Skin of body (tissue), 1 donor: ENCODE measurements at regions not wholly inside any gene's neighbourhood (a gene's known extent, or its start where the extent isn't known, plus 50 kb on each side); places are given as distances from the start of the nearest gene placed in this dataset.

Experiments used
- DNase-seq: peaks from one replicate; lab custom pipeline; 2025; lab: John Stamatoyannopoulos, UW

DNA sequence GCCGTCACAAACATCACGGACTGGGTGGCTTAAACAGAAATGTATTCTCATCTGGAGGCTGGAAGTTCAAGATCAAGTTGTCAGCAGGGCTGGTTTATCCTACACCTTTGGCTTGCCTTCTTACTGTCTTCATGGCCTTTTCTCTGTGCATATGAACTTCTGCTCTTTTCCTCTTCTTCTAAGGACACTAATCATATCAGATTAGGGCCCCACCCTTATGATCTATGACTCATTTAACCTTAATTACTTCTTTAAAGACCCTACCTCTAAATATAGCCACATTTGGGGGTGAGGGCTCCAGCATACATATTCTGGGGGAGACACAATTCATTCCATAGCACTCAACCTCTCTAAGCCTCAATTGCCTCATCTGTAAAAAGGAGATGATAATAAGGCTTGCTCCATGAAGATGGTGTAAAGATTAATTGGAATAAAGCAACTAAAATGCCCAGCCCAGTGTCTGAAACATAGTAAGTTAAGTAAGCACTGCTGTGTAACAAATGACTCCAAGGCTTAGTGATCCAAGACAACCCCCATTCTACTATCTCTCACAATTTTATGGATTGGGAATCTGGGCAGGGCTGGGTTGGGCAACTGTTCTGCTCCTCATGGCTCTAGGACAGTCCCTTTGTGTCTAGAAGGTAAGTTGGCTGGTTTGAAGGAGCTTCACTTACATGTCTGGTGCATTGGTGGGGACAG lies 119.8 kb downstream of the BANF2 start:
- no peak for DNase-seq

GRCh38 chr20:17818187-17818586 lies 118.4 kb downstream of the BANF2 start:
- no peak for DNase-seq

- no peak for DNase-seq
Measured at GRCh38 chr20:17816804-17817587, 117.2 kb downstream of the BANF2 start.

GRCh38 chr20:17811628-17811965 lies 111.8 kb downstream of the BANF2 start:
- no peak for DNase-seq

- no peak for DNase-seq
Measured at GRCh38 chr20:17810847-17811627, 111.3 kb downstream of the BANF2 start.

DNA sequence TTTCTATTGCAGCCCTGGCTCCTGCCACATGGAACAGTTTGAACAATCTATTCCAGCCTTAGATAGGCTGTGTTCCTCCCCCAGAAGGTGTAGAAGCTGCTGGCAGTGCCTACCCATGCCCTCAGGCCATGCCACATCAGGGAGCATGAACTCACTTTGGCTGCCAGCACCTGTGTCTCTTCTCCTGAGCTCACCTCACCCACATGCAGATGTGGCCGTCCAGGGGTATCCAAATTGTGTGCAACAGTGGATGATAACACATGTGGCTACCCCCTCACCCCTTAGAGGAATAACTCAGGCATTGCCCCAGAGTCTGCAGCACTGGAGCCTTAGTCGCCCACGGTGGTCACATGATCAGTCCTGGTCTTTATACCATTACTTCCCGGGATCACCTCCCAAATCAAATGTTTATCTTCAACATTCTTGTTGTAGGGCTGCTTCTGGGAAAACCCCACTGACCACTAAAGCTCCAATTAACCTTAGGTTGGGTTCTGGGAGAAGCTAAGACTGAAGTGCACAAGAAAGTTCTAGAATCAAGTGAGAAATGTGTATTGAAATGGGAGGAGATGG lies 110.4 kb downstream of the BANF2 start:
- DNase-seq: no peak

- DNase-seq: no peak
Measured at GRCh38 chr20:17809362-17810061, 109.7 kb downstream of the BANF2 start.

DNA sequence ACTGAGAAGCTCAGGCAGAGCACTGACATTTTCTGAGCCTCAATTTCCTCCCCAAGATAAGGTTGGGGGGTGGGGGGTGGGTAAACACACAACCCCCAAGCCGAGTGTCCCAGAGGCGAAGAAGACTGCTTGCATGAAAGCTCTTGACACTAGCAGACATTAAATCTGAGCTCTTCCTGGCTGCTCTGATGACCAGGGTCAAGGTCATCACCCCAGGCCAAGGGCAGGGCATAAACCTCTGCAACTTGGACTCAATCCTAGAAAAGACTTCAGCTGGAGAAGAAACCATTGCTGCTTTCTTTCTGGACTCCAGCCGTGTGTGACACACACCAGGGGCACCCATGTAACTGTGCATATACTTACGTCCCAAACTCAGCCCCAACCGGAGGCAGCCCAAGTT lies 109.0 kb downstream of the BANF2 start:
- no peak for DNase-seq

DNA sequence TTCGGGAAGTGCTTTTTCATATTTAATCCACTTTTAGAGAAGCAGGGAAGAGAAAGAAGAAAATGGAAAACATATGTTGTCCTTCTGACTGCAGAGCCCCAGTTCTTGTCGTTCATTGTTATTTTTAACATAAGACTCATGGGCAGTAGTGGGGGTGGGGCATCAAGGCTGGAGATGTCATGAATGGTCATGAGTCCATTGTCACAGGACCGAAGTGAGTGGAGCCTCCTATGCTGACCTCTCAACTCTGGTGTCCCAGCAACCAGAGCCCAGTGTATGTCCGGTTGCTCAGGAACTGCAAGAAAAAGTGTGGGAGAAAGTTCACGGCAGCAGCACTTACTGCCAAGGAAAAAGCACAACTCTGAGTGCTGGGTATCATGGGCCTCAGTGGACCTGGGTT lies 108.6 kb downstream of the BANF2 start:
- peak; percentile 74 for DNase-seq

GRCh38 chr20:17807651-17808050 lies 107.9 kb downstream of the BANF2 start:
- no peak for DNase-seq

GRCh38 chr20:17806739-17807441 lies 107.1 kb downstream of the BANF2 start:
- peak; percentile 92 for DNase-seq

GRCh38 chr20:17806107-17806506 lies 106.3 kb downstream of the BANF2 start:
- DNase-seq: no peak

DNA sequence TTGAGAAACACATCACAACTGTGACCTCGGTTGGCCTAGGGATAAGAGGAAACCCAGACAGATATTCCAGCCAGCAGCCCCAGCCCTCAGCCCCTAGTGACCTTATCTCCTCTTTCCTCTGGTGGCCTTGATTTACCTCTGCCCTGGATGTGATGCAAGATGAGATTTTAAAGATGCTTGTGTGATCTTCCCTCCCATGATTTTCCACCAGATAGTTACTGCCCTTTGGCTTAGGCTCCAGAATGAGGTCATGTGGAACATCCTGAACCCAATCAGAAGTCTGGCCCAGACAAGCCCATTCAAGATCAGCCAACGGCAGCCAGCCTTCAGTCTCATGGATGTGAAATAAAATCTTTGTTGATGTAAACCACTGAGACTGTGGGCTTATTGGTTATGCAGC lies 104.0 kb downstream of the BANF2 start:
- no peak for DNase-seq

GRCh38 chr20:17799575-17800227 lies 99.9 kb downstream of the BANF2 start:
- DNase-seq: no peak

DNA sequence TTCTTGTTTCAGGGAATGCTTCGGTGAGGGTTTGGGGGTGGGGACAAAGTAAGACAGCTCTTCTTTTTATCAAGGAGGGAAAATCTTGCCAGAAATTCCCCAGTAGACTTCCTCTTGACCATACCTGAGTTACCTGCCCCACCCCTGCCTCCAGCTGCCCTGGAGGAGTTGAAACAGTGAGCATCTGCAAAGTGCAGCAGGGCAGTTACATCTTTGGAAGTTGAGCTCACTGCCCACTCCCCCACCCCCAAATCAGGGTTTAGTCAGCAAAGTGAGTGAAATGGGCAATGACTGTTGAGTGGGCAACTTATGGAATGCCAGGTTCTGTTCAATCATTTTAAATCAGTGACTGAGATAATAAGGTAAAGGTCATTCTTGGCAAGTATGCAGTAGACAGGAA lies 98.8 kb downstream of the BANF2 start:
- no peak for DNase-seq

DNA sequence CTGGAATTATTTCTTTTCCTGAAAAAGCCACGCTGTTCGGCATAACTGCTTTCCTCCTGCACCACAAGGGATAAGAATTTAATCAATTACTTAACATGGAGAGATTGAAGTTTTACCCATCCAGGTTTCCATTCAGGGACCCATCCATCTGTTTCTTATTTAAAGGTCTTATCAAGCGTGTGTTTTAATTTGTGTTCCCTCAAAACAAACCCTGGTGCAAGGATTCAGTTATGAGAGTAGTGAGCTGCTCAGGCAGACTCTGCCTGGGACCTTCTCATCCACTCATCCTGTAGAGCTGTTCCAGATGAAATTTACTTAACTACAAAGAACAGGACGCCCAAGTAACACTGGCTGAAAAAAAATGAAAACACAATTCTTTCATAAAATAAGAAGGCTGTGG lies 97.8 kb downstream of the BANF2 start:
- DNase-seq: no peak

- no peak for DNase-seq
Measured at GRCh38 chr20:17797161-17797560, 97.4 kb downstream of the BANF2 start.

GRCh38 chr20:17796091-17796563 lies 96.4 kb downstream of the BANF2 start:
- peak; percentile 46 for DNase-seq

GRCh38 chr20:17795501-17796071 lies 95.8 kb downstream of the BANF2 start:
- no peak for DNase-seq

DNA sequence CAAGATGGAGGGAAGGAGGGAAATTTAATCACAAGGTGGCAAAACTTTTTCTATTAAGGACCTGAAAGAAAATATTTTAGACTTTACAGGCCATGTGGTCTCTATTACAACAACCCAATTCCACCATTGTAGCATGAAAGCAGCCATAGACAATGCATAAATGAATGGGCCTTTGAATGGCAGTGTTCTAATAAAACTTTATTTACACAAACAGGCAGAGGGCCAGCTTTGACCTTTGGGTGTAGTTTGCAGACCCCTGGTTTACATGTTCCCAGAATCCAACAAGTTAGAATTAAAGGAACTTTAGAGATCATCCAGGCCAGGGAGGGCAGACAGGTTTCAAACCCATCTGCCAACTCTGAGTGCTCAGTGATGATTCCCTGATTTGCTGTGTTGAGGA lies 95.2 kb downstream of the BANF2 start:
- no peak for DNase-seq
